ENCODE measurements at regions not wholly inside any gene's neighbourhood (a gene's known extent, or its start where the extent isn't known, plus 50 kb on each side); places are given as distances from the start of the nearest gene placed in this dataset.

GRCh38 chr15:98398056-98398455 is 250.3 kb upstream of the IGF1R start:
- peaks cover 15% of the 10 kb centered on the region for H3K27me3 Mint-ChIP-seq
- ATAC-seq (replicated peaks; ENCODE audit: extremely low read depth, poor library complexity, severe bottlenecking): no peak
- no peak overlapping the region for H3K27ac Mint-ChIP-seq (ENCODE audit: low read depth)
- no peak for DNase-seq (ENCODE audit: low spot score in 2 of 2)
- H3K4me3 Mint-ChIP-seq: no peak overlapping the region
- no peaks in the 10 kb centered on the region for H3K4me1 Mint-ChIP-seq
- peaks cover 5% of the 10 kb centered on the region for H3K9me3 Mint-ChIP-seq
- no peaks in the 10 kb centered on the region for H3K36me3 Mint-ChIP-seq (ENCODE audit: insufficient read depth)

- Mint-ChIP-seq H3K4me3 (no peak overlapping the region), H3K9me3 (peaks cover 5% of the 10 kb centered on the region), H3K36me3 (ENCODE audit: insufficient read depth) (no peaks in the 10 kb centered on the region), H3K27ac (ENCODE audit: low read depth) (no peak overlapping the region), H3K4me1 (no peaks in the 10 kb centered on the region), H3K27me3 (peaks cover 15% of the 10 kb centered on the region)
- DNase-seq (ENCODE audit: low spot score in 2 of 2) (no peak), ATAC-seq (replicated peaks; ENCODE audit: extremely low read depth, poor library complexity, severe bottlenecking) (no peak)
Observed at GRCh38 chr15:98398886-98399285, 249.5 kb upstream of the IGF1R start.

- H3K4me1 Mint-ChIP-seq: no peaks in the 10 kb centered on the region
- H3K27ac Mint-ChIP-seq (ENCODE audit: low read depth): no peak overlapping the region
- no peak overlapping the region for H3K4me3 Mint-ChIP-seq
- ATAC-seq (replicated peaks; ENCODE audit: extremely low read depth, poor library complexity, severe bottlenecking) (no peak), DNase-seq (ENCODE audit: low spot score in 2 of 2) (no peak)
- peaks cover 5% of the 10 kb centered on the region for H3K9me3 Mint-ChIP-seq
- no peaks in the 10 kb centered on the region for H3K36me3 Mint-ChIP-seq (ENCODE audit: insufficient read depth)
- H3K27me3 Mint-ChIP-seq: peaks cover 15% of the 10 kb centered on the region
Observed at GRCh38 chr15:98400120-98400519, 248.2 kb upstream of the IGF1R start.

- Mint-ChIP-seq H3K9me3 (peaks cover 5% of the 10 kb centered on the region), H3K27me3 (peaks cover 15% of the 10 kb centered on the region), H3K27ac (ENCODE audit: low read depth) (no peak overlapping the region), H3K4me3 (no peak overlapping the region), H3K36me3 (ENCODE audit: insufficient read depth) (no peaks in the 10 kb centered on the region), H3K4me1 (no peaks in the 10 kb centered on the region)
- ATAC-seq (replicated peaks; ENCODE audit: extremely low read depth, poor library complexity, severe bottlenecking) (no peak), DNase-seq (ENCODE audit: low spot score in 2 of 2) (no peak)
Observed at GRCh38 chr15:98401029-98401428, 247.3 kb upstream of the IGF1R start.

GRCh38 chr15:98402486-98402885 is 245.9 kb upstream of the IGF1R start:
- no peak for ATAC-seq (replicated peaks; ENCODE audit: extremely low read depth, poor library complexity, severe bottlenecking)
- H3K4me3 Mint-ChIP-seq: no peak overlapping the region
- no peaks in the 10 kb centered on the region for H3K4me1 Mint-ChIP-seq

GRCh38 chr15:98403169-98403568 is 245.2 kb upstream of the IGF1R start:
- H3K27me3 Mint-ChIP-seq: peaks cover 10% of the 10 kb centered on the region
- no peaks in the 10 kb centered on the region for H3K36me3 Mint-ChIP-seq (ENCODE audit: insufficient read depth)
- no peak overlapping the region for H3K27ac Mint-ChIP-seq (ENCODE audit: low read depth)

More at GRCh38 chr15:98402486-98402885, 245.9 kb upstream of the IGF1R start:
- H3K9me3 Mint-ChIP-seq: peaks cover 10% of the 10 kb centered on the region
- no peak for DNase-seq (ENCODE audit: low spot score in 2 of 2)
- no peaks in the 10 kb centered on the region for H3K36me3 Mint-ChIP-seq (ENCODE audit: insufficient read depth)
- peaks cover 15% of the 10 kb centered on the region for H3K27me3 Mint-ChIP-seq
- no peak overlapping the region for H3K27ac Mint-ChIP-seq (ENCODE audit: low read depth)

GRCh38 chr15:98403569-98403968 is 244.8 kb upstream of the IGF1R start:
- DNase-seq (ENCODE audit: low spot score in 2 of 2): no peak
- no peaks in the 10 kb centered on the region for H3K36me3 Mint-ChIP-seq (ENCODE audit: insufficient read depth)
- no peaks in the 10 kb centered on the region for H3K4me1 Mint-ChIP-seq
- H3K9me3 Mint-ChIP-seq: peaks cover 9% of the 10 kb centered on the region
- no peak overlapping the region for H3K27ac Mint-ChIP-seq (ENCODE audit: low read depth)
- H3K27me3 Mint-ChIP-seq: peaks cover 6% of the 10 kb centered on the region
- H3K4me3 Mint-ChIP-seq: no peak overlapping the region
- no peak for ATAC-seq (replicated peaks; ENCODE audit: extremely low read depth, poor library complexity, severe bottlenecking)

More at GRCh38 chr15:98403169-98403568, 245.2 kb upstream of the IGF1R start:
- ATAC-seq (replicated peaks; ENCODE audit: extremely low read depth, poor library complexity, severe bottlenecking): no peak
- Mint-ChIP-seq H3K9me3 (peaks cover 10% of the 10 kb centered on the region), H3K4me3 (no peak overlapping the region), H3K4me1 (no peaks in the 10 kb centered on the region)
- no peak for DNase-seq (ENCODE audit: low spot score in 2 of 2)

- Mint-ChIP-seq H3K36me3 (ENCODE audit: insufficient read depth) (no peaks in the 10 kb centered on the region), H3K4me1 (no peaks in the 10 kb centered on the region), H3K4me3 (no peak overlapping the region), H3K27ac (ENCODE audit: low read depth) (no peak overlapping the region), H3K27me3 (no peaks in the 10 kb centered on the region), H3K9me3 (peaks cover 5% of the 10 kb centered on the region)
- no peak for DNase-seq (ENCODE audit: low spot score in 2 of 2)
- ATAC-seq (replicated peaks; ENCODE audit: extremely low read depth, poor library complexity, severe bottlenecking): no peak
Observed at GRCh38 chr15:98405013-98405412, 243.3 kb upstream of the IGF1R start.

GRCh38 chr15:98408231-98408630 is 240.1 kb upstream of the IGF1R start:
- Mint-ChIP-seq H3K9me3 (peaks cover 5% of the 10 kb centered on the region), H3K27ac (ENCODE audit: low read depth) (no peak overlapping the region), H3K4me1 (no peaks in the 10 kb centered on the region), H3K36me3 (ENCODE audit: insufficient read depth) (no peaks in the 10 kb centered on the region), H3K4me3 (no peak overlapping the region), H3K27me3 (no peaks in the 10 kb centered on the region)
- DNase-seq (ENCODE audit: low spot score in 2 of 2) (no peak), ATAC-seq (replicated peaks; ENCODE audit: extremely low read depth, poor library complexity, severe bottlenecking) (no peak)

GRCh38 chr15:98410328-98410727 is 238.0 kb upstream of the IGF1R start:
- Mint-ChIP-seq H3K27me3 (no peaks in the 10 kb centered on the region), H3K4me3 (no peak overlapping the region), H3K27ac (ENCODE audit: low read depth) (no peak overlapping the region), H3K9me3 (peaks cover 10% of the 10 kb centered on the region), H3K36me3 (ENCODE audit: insufficient read depth) (no peaks in the 10 kb centered on the region), H3K4me1 (no peaks in the 10 kb centered on the region)
- ATAC-seq (replicated peaks; ENCODE audit: extremely low read depth, poor library complexity, severe bottlenecking) (no peak), DNase-seq (ENCODE audit: low spot score in 2 of 2) (no peak)

- DNase-seq (ENCODE audit: low spot score in 2 of 2): no peak
- no peaks in the 10 kb centered on the region for H3K27me3 Mint-ChIP-seq
- H3K36me3 Mint-ChIP-seq (ENCODE audit: insufficient read depth): no peaks in the 10 kb centered on the region
- H3K4me3 Mint-ChIP-seq: no peak overlapping the region
- H3K4me1 Mint-ChIP-seq: no peaks in the 10 kb centered on the region
- H3K9me3 Mint-ChIP-seq: peaks cover 5% of the 10 kb centered on the region
- H3K27ac Mint-ChIP-seq (ENCODE audit: low read depth): no peak overlapping the region
- ATAC-seq (replicated peaks; ENCODE audit: extremely low read depth, poor library complexity, severe bottlenecking): no peak
Observed at GRCh38 chr15:98412852-98413251, 235.5 kb upstream of the IGF1R start.

GRCh38 chr15:98413933-98414546 is 234.3 kb upstream of the IGF1R start:
- no peaks in the 10 kb centered on the region for H3K4me1 Mint-ChIP-seq
- H3K27ac Mint-ChIP-seq (ENCODE audit: low read depth): no peak overlapping the region
- H3K9me3 Mint-ChIP-seq: peaks cover 5% of the 10 kb centered on the region
- no peak for DNase-seq (ENCODE audit: low spot score in 2 of 2)
- no peaks in the 10 kb centered on the region for H3K36me3 Mint-ChIP-seq (ENCODE audit: insufficient read depth)
- H3K4me3 Mint-ChIP-seq: no peak overlapping the region
- ATAC-seq (replicated peaks; ENCODE audit: extremely low read depth, poor library complexity, severe bottlenecking): no peak
- no peaks in the 10 kb centered on the region for H3K27me3 Mint-ChIP-seq

GRCh38 chr15:98416222-98416855 is 232.0 kb upstream of the IGF1R start:
- DNase-seq (ENCODE audit: low spot score in 2 of 2) (no peak), ATAC-seq (replicated peaks; ENCODE audit: extremely low read depth, poor library complexity, severe bottlenecking) (no peak)
- H3K27ac Mint-ChIP-seq (ENCODE audit: low read depth): no peak overlapping the region
- peaks cover 5% of the 10 kb centered on the region for H3K9me3 Mint-ChIP-seq
- no peak overlapping the region for H3K4me3 Mint-ChIP-seq
- peaks cover 8% of the 10 kb centered on the region for H3K27me3 Mint-ChIP-seq
- H3K36me3 Mint-ChIP-seq (ENCODE audit: insufficient read depth): no peaks in the 10 kb centered on the region
- H3K4me1 Mint-ChIP-seq: peaks cover 5% of the 10 kb centered on the region
